Frontal cortex (tissue), 3 donors: ENCODE measurements at regions not wholly inside any gene's neighbourhood (a gene's known extent, or its start where the extent isn't known, plus 50 kb on each side); places are given as distances from the start of the nearest gene placed in this dataset.

Source experiments
- DNase-seq, 2 donors: peaks; one replicate each; pipeline ENCODE4 v3.0.0; 2012; ENCODE audit warnings: low spot score in 2 of 2
- FAIRE-seq: peaks from 2 replicates; lab custom pipeline; 2012; peaks lifted over from hg19 to GRCh38; lab: Jason Lieb, UNC
- donor health status: control.
- donor health status: control.
- donor health status: control.

DNA sequence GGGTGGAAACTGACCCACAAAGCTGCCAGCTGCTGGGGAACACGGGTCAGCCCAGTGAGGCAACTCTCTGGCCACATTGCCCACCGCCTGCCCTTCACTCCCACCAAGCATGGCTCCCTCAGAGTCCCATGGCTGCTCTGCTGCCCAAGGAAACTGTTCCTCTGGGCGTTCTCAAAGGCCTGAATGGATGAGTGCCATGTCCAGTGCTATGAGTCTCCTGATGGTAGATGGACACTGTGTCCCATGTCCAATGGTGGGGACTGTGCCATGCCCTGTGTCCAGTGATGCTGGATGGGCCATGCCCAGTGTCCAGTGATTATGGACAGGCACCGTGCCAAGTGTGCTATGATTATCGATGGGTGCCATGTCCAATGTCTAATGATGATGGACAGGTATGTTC, 88.8 kb downstream of the ANKRD10 start:
- FAIRE-seq (no peak), DNase-seq (no peak)

DNA sequence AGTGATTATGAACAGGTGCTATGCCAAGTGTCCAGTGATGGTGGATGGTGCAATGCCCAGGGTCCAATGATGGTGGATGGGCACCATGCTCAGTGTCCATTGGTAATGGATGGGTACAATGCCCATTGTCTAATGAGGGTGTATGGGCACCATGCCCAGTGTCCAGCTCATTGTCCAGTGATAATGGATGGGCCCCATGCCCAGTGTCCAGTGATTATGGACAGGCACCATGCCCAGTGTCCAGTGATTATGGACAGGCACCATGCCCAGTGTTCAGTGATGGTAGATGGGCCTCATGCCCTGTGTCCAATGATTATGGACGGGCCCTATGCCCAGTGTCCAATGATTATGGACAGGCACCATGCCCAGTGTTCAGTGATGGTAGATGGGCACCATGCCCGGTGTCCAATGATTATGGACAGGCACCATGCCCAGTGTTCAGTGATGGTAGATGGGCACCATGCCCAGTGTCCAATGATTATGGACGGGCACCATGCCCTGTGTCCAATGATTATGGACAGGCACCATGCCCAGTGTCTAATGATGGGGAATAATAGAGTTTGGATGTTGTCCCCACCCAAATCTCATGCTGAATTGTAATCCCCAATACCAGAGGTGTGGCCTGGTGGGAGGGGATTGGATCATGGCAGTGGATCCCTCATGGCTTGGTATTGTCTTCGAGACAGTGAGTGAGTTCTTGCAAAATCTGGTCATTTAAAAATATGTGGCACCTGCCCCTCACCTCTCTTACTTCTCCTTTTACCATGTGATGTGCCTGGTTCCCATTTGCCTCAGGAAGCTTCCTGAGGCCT, 87.8 kb downstream of the ANKRD10 start:
- FAIRE-seq (no peak), DNase-seq (no peak)
